Mesothelial cell of epicardium (in vitro differentiated cells): ENCODE measurements at regions not wholly inside any gene's neighbourhood (a gene's known extent, or its start where the extent isn't known, plus 50 kb on each side); places are given as distances from the start of the nearest gene placed in this dataset.
"Not testable (repeated sequence)": the region's sequence is repeated elsewhere in the genome, so short reads cannot be mapped to it uniquely, and the experiment has no call there.

Experiments
- DNase-seq, 2 experiments: peaks; one replicate each; pipeline ENCODE4 v3.0.0; 2021; ENCODE audit warnings: low spot score in 2 of 2; ENCODE audit not compliant: unreplicated experiment in 2 of 2
- H3K27ac Mint-ChIP-seq: 2 replicates; pipeline ENCODE4 v1.8.0; 2021; ENCODE audit warnings: mixed read lengths
- H3K27me3 Mint-ChIP-seq: 2 replicates; pipeline ENCODE4 v1.8.0; 2021; ENCODE audit warnings: low read depth, mixed read lengths
- H3K36me3 Mint-ChIP-seq: 2 replicates; pipeline ENCODE4 v1.8.0; 2021; ENCODE audit warnings: mixed read lengths
- H3K4me1 Mint-ChIP-seq: 2 replicates; pipeline ENCODE4 v1.8.0; 2021; ENCODE audit warnings: mixed read lengths
- H3K4me3 Mint-ChIP-seq: 2 replicates; pipeline ENCODE4 v1.8.0; 2021; ENCODE audit warnings: mild to moderate bottlenecking, moderate library complexity, mixed read lengths
- H3K9me3 Mint-ChIP-seq: 2 replicates; pipeline ENCODE4 v1.8.0; 2021; ENCODE audit warnings: mixed read lengths
- CTCF ChIP-seq: fragments of 200-600 bp; sonication (generic); IDR thresholded peaks from one replicate; pipeline ENCODE4 v1.5.0; 2021; ENCODE audit warnings: antibody characterized with exemption; ENCODE audit not compliant: unreplicated experiment

GRCh38 chr12:34151019-34151418 lies 128.7 kb downstream of the ALG10 start:
- H3K27me3 Mint-ChIP-seq: no peaks in the 10 kb centered on the region

GRCh38 chr12:34163443-34163842 lies 141.1 kb downstream of the ALG10 start:
- Mint-ChIP-seq H3K9me3 (peaks cover 65% of the 10 kb centered on the region), H3K27ac (no peak overlapping the region), H3K4me1 (no peaks in the 10 kb centered on the region), H3K4me3 (no peak overlapping the region), H3K27me3 (no peaks in the 10 kb centered on the region), H3K36me3 (no peaks in the 10 kb centered on the region)
- no peak for DNase-seq
- TF ChIP-seq CTCF: no peak

More at GRCh38 chr12:34151019-34151418, 128.7 kb downstream of the ALG10 start:
- Mint-ChIP-seq H3K9me3 (peaks cover 54% of the 10 kb centered on the region), H3K36me3 (no peaks in the 10 kb centered on the region), H3K27ac (no peak overlapping the region), H3K4me3 (no peak overlapping the region), H3K4me1 (no peaks in the 10 kb centered on the region)
- no peak for TF ChIP-seq CTCF
- no peak for DNase-seq

- Mint-ChIP-seq H3K4me3 (no peak overlapping the region), H3K36me3 (no peaks in the 10 kb centered on the region), H3K27ac (no peak overlapping the region), H3K27me3 (no peaks in the 10 kb centered on the region), H3K9me3 (peaks cover 55% of the 10 kb centered on the region), H3K4me1 (no peaks in the 10 kb centered on the region)
- no peak for TF ChIP-seq CTCF
- no peak for DNase-seq
These were observed 144.2 kb downstream of the ALG10 start for GRCh38 chr12:34166427-34167060.

GRCh38 chr12:34168507-34168906 lies 146.2 kb downstream of the ALG10 start:
- not testable (repeated sequence) for H3K27ac Mint-ChIP-seq, H3K27me3 Mint-ChIP-seq, DNase-seq, H3K4me3 Mint-ChIP-seq, H3K36me3 Mint-ChIP-seq, H3K4me1 Mint-ChIP-seq
- peaks cover 67% of the 10 kb centered on the region for H3K9me3 Mint-ChIP-seq

GRCh38 chr12:34186492-34186891 lies 164.2 kb downstream of the ALG10 start:
- no peaks in the 10 kb centered on the region for H3K4me1 Mint-ChIP-seq
- H3K9me3 Mint-ChIP-seq: peaks cover 76% of the 10 kb centered on the region
- H3K27ac Mint-ChIP-seq: no peak overlapping the region
- no peaks in the 10 kb centered on the region for H3K36me3 Mint-ChIP-seq
- no peak for TF ChIP-seq CTCF
- no peak overlapping the region for H3K4me3 Mint-ChIP-seq
- H3K27me3 Mint-ChIP-seq: no peaks in the 10 kb centered on the region
- no peak for DNase-seq

- H3K4me3 Mint-ChIP-seq: no peak overlapping the region
- no peaks in the 10 kb centered on the region for H3K4me1 Mint-ChIP-seq
- no peaks in the 10 kb centered on the region for H3K36me3 Mint-ChIP-seq
- no peaks in the 10 kb centered on the region for H3K27me3 Mint-ChIP-seq
- TF ChIP-seq CTCF: no peak
- no peak overlapping the region for H3K27ac Mint-ChIP-seq
- DNase-seq: no peak
- H3K9me3 Mint-ChIP-seq: peaks cover 75% of the 10 kb centered on the region
These were observed 166.7 kb downstream of the ALG10 start for GRCh38 chr12:34188974-34189373.
